ENCODE measurements at regions not wholly inside any gene's neighbourhood (a gene's known extent, or its start where the extent isn't known, plus 50 kb on each side); places are given as distances from the start of the nearest gene placed in this dataset.
"Not testable (repeated sequence)": the region's sequence is repeated elsewhere in the genome, so short reads cannot be mapped to it uniquely, and the experiment has no call there.

- H3K4me1 ChIP-seq: no peaks in the 10 kb centered on the region
- no peak overlapping the region for H3K27ac ChIP-seq
- H3K4me3 ChIP-seq: no peak overlapping the region
- H3K36me3 ChIP-seq (replicated peaks in 1 of 2; ENCODE audit: insufficient read depth in 1 of 2, low read depth in 2 of 2): no peaks in the 10 kb centered on the region
- 53 to 61% methylated on average over 2 of the region's 2 CpGs for WGBS, 2 donors
- intact Hi-C loops (cut with DNase I): no loop called here
- no peaks in the 10 kb centered on the region for H3K27me3 ChIP-seq
- TF ChIP-seq POLR2A (IDR thresholded peaks at IDR 0.05) (no peak), CTCF (IDR thresholded peaks at IDR 0.05) (no peak)
- no peaks in the 10 kb centered on the region for H3K9me3 ChIP-seq
- DNase-seq: no peak
- no peak for ATAC-seq
Measured at GRCh38 chr4:170386971-170387370, 297.2 kb upstream of the AADAT start.

GRCh38 chr4:170386511-170386910, 296.8 kb upstream of the AADAT start:
- Histone ChIP-seq H3K27me3 (no peaks in the 10 kb centered on the region), H3K27ac (no peak overlapping the region), H3K9me3 (no peaks in the 10 kb centered on the region), H3K36me3 (replicated peaks in 1 of 2; ENCODE audit: insufficient read depth in 1 of 2, low read depth in 2 of 2) (no peaks in the 10 kb centered on the region), H3K4me1 (no peaks in the 10 kb centered on the region), H3K4me3 (no peak overlapping the region)
- intact Hi-C loops (cut with DNase I): no loop called here
- WGBS, 2 donors: 49 to 54% methylated on average over 6 of the region's 6 CpGs
- ATAC-seq (no peak), DNase-seq (no peak)
- TF ChIP-seq CTCF (IDR thresholded peaks at IDR 0.05): no peak
- TF ChIP-seq POLR2A (IDR thresholded peaks at IDR 0.05): no peak

- H3K36me3 ChIP-seq (replicated peaks in 1 of 2; ENCODE audit: insufficient read depth in 1 of 2, low read depth in 2 of 2): no peaks in the 10 kb centered on the region
- no peak overlapping the region for H3K4me3 ChIP-seq
- H3K27ac ChIP-seq: no peak overlapping the region
- no peak for DNase-seq
- no peaks in the 10 kb centered on the region for H3K4me1 ChIP-seq
- TF ChIP-seq POLR2A (IDR thresholded peaks at IDR 0.05) (no peak), CTCF (IDR thresholded peaks at IDR 0.05) (peak in 2 of 7 experiments; percentile 4 to 9)
- intact Hi-C loops (cut with DNase I): no loop called here
- no peak for ATAC-seq
- 37 to 58% methylated on average over 3 of the region's 3 CpGs for WGBS, 2 donors
- H3K9me3 ChIP-seq: peaks cover 0 to 10% (median 0%) of the 10 kb centered on the region in 3 donors
- no peaks in the 10 kb centered on the region for H3K27me3 ChIP-seq
Measured at GRCh38 chr4:170374770-170375169, 285.0 kb upstream of the AADAT start.

GRCh38 chr4:170348945-170349344, 259.2 kb upstream of the AADAT start:
- Histone ChIP-seq H3K9me3 (no peaks in the 10 kb centered on the region), H3K4me3 (no peak overlapping the region), H3K36me3 (replicated peaks in 1 of 2; ENCODE audit: insufficient read depth in 1 of 2, low read depth in 2 of 2) (no peaks in the 10 kb centered on the region), H3K27ac (no peak overlapping the region), H3K4me1 (no peaks in the 10 kb centered on the region), H3K27me3 (no peaks in the 10 kb centered on the region)
- intact Hi-C loops (cut with DNase I): no loop called here
- ATAC-seq (no peak), DNase-seq (no peak)
- TF ChIP-seq POLR2A (IDR thresholded peaks at IDR 0.05): no peak
- TF ChIP-seq CTCF (IDR thresholded peaks at IDR 0.05): no peak
- 60 to 70% methylated on average over 2 of the region's 2 CpGs for WGBS, 2 donors

GRCh38 chr4:170347191-170347590, 257.4 kb upstream of the AADAT start:
- H3K27me3 ChIP-seq; H3K4me3 ChIP-seq; ATAC-seq; H3K27ac ChIP-seq; H3K36me3 ChIP-seq (replicated peaks in 1 of 2; ENCODE audit: insufficient read depth in 1 of 2, low read depth in 2 of 2); DNase-seq; H3K4me1 ChIP-seq; intact Hi-C loops (cut with DNase I); H3K9me3 ChIP-seq: not testable (repeated sequence)
- 13 to 64% methylated on average over 1 of the region's 1 CpG for WGBS, 2 donors

Measured in body of pancreas (tissue), 4 donors.